Kidney (tissue), 13 donors: ENCODE measurements at regions not wholly inside any gene's neighbourhood (a gene's known extent, or its start where the extent isn't known, plus 50 kb on each side); places are given as distances from the start of the nearest gene placed in this dataset.

Experiments
- DNase-seq, 5 donors: peaks; one replicate each; pipeline ENCODE4 v3.0.0-alpha.2; 2013 to 2020
- FAIRE-seq: peaks from 2 replicates; lab custom pipeline; 2012; peaks lifted over from hg19 to GRCh38; lab: Jason Lieb, UNC
- H3K27ac ChIP-seq, 2 donors: one replicate each; pipeline ENCODE4 v1.7.0; 2013; ENCODE audit warnings: low read depth in 2 of 2, low read length in 2 of 2, inconsistent platforms in 1 of 2
- H3K27me3 ChIP-seq: one replicate; pipeline ENCODE4 v1.7.1; 2013; ENCODE audit warnings: low read length, inconsistent platforms; ENCODE audit not compliant: control insufficient read depth, insufficient read depth
- H3K36me3 ChIP-seq, 3 donors: one replicate each; pipeline versions ENCODE4 v1.7.0 to v1.7.1; 2013; ENCODE audit warnings: low read length in 3 of 3, control low read depth in 1 of 3, inconsistent platforms in 1 of 3; ENCODE audit not compliant: insufficient read depth in 3 of 3, control insufficient read depth in 2 of 3
- H3K4me1 ChIP-seq, 3 donors: one replicate each; pipeline versions ENCODE4 v1.7.0 to v1.7.1; 2013; ENCODE audit warnings: low read length in 3 of 3, inconsistent platforms in 1 of 3, low read depth in 1 of 3; ENCODE audit not compliant: control insufficient read depth in 2 of 3, insufficient read depth in 2 of 3
- H3K4me3 ChIP-seq, 3 donors: one replicate each; pipeline versions ENCODE4 v1.7.0 to v1.8.1; 2013; ENCODE audit warnings: low read length in 3 of 3, control low read depth in 1 of 3, inconsistent platforms in 1 of 3
- H3K9ac ChIP-seq, 3 donors: one replicate each; pipeline versions ENCODE4 v1.7.0 to v1.7.1; 2013; ENCODE audit warnings: low read length in 3 of 3, control low read depth in 1 of 3, inconsistent platforms in 1 of 3
- H3K9me3 ChIP-seq, 3 donors: one replicate each; pipeline versions ENCODE4 v1.7.0 to v1.7.1; 2013; ENCODE audit warnings: low read length in 3 of 3, control low read depth in 1 of 3, inconsistent platforms in 1 of 3; ENCODE audit not compliant: control insufficient read depth in 2 of 3, insufficient read depth in 1 of 3
- CTCF ChIP-seq: IDR thresholded peaks from 3 replicates; pipeline ENCODE4 v1.5.1; 2012; ENCODE audit warnings: mild to moderate bottlenecking, moderate library complexity, borderline replicate concordance; ENCODE audit not compliant: insufficient read depth; ENCODE audit errors: extremely low read depth
- intact Hi-C: fragments of 100-400 bp; cut with DNase I; formaldehyde crosslinking; loops from one replicate; pipeline ENCODE4 v1.11.1; 2022
- donor health status: control.
- donor health status: control.
- donor health status: control.
- donor health status: control.
- donor health status: control.
- donor health status: DM: yes; HTN: yes; CAD: no.
- donor health status: Normal renal cell carcinoma (clear cell type).

GRCh38 chr13:73146707-73147106, 87.9 kb downstream of the KLF5 start:
- intact Hi-C loops, result no loop called here
- no peaks in the 10 kb centered on the region for H3K36me3 ChIP-seq
- H3K4me1 ChIP-seq, result no peaks in the 10 kb centered on the region
- H3K27me3 ChIP-seq, result no peaks in the 10 kb centered on the region
- no peak overlapping the region for H3K27ac ChIP-seq
- no peak overlapping the region for H3K9ac ChIP-seq
- no peak overlapping the region for H3K4me3 ChIP-seq
- DNase-seq (no peak), FAIRE-seq (no peak)
- TF ChIP-seq CTCF, result no peak
- H3K9me3 ChIP-seq, result no peaks in the 10 kb centered on the region

GRCh38 chr13:73142071-73142470, 83.3 kb downstream of the KLF5 start:
- Histone ChIP-seq H3K4me1 (peaks cover 0 to 4% (median 4%) of the 10 kb centered on the region in 3 donors), H3K27ac (no peak overlapping the region), H3K4me3 (no peak overlapping the region), H3K9me3 (no peaks in the 10 kb centered on the region), H3K36me3 (no peaks in the 10 kb centered on the region), H3K27me3 (no peaks in the 10 kb centered on the region), H3K9ac (no peak overlapping the region)
- intact Hi-C loops, result no loop called here
- DNase-seq (peak in 4 of 5 donors; percentile 34 to 85 (median 62)), FAIRE-seq (no peak)
- TF ChIP-seq CTCF, result no peak

GRCh38 chr13:73141292-73141771, 82.5 kb downstream of the KLF5 start:
- H3K4me3 ChIP-seq, result no peak overlapping the region

More at GRCh38 chr13:73141292-73141771, 82.5 kb downstream of the KLF5 start:
- Histone ChIP-seq H3K9me3 (no peaks in the 10 kb centered on the region), H3K36me3 (no peaks in the 10 kb centered on the region), H3K4me1 (peaks cover 0 to 4% (median 4%) of the 10 kb centered on the region in 3 donors), H3K27ac (no peak overlapping the region), H3K9ac (no peak overlapping the region), H3K27me3 (no peaks in the 10 kb centered on the region)
- no peak for FAIRE-seq
- DNase-seq, result peak in 2 of 5 donors; percentile 16 to 33
- intact Hi-C loops, result no loop called here
- TF ChIP-seq CTCF, result no peak
